ENCODE measurements at regions not wholly inside any gene's neighbourhood (a gene's known extent, or its start where the extent isn't known, plus 50 kb on each side); places are given as distances from the start of the nearest gene placed in this dataset.

DNA sequence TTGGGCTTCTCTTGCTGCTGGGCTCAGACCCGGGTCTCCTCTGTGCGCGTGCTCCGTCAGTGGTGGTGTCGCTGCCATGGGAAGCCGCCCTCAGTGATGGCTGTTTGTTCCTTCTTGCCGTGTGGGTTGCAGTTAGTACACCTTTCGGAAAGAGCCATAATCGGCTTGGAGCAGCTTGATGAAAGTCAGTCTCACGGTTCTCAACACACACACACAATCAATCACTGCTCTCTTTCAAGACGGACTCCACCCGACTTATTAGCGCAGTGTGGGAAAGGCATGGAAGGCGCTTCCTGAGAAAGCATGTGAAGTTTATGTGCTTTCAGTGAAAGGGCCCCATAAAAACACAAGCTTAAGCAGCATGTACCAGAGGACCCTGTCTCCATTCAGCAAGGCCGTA lies 64.1 kb downstream of the SOX11 start:
- no peak for TF ChIP-seq POLR2A (IDR thresholded peaks at IDR 0.05)
- TF ChIP-seq, protein P1, sequence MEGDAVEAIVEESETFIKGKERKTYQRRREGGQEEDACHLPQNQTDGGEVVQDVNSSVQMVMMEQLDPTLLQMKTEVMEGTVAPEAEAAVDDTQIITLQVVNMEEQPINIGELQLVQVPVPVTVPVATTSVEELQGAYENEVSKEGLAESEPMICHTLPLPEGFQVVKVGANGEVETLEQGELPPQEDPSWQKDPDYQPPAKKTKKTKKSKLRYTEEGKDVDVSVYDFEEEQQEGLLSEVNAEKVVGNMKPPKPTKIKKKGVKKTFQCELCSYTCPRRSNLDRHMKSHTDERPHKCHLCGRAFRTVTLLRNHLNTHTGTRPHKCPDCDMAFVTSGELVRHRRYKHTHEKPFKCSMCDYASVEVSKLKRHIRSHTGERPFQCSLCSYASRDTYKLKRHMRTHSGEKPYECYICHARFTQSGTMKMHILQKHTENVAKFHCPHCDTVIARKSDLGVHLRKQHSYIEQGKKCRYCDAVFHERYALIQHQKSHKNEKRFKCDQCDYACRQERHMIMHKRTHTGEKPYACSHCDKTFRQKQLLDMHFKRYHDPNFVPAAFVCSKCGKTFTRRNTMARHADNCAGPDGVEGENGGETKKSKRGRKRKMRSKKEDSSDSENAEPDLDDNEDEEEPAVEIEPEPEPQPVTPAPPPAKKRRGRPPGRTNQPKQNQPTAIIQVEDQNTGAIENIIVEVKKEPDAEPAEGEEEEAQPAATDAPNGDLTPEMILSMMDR (IDR thresholded peaks at IDR 0.05) = no peak

All from right lobe of liver (tissue), 4 donors.